GM23338 (cell line): ENCODE measurements at regions not wholly inside any gene's neighbourhood (a gene's known extent, or its start where the extent isn't known, plus 50 kb on each side); places are given as distances from the start of the nearest gene placed in this dataset.

Experiments used
- ATAC-seq: fragments of 200-7000 bp; cut with Tn5 transposase; 3 replicates; pipeline ENCODE4 v1.9.1; 2020
- DNase-seq: peaks from one replicate; pipeline ENCODE4 v3.0.0-alpha.2; 2015; ENCODE audit warnings: low spot score
- H2AFZ ChIP-seq: fragments of 200-600 bp; sonication (generic); 2 replicates; pipeline ENCODE4 v1.8.0; 2016; ENCODE audit warnings: antibody characterized with exemption, mild to moderate bottlenecking, moderate library complexity
- H3F3A ChIP-seq: fragments of 200-600 bp; sonication (generic); replicated peaks from 2 replicates; pipeline ENCODE4 v1.8.0; 2017; ENCODE audit warnings: antibody characterized with exemption, mixed run types, low read depth
- H3K27ac ChIP-seq: fragments of 200-600 bp; sonication (generic); 2 replicates; pipeline ENCODE4 v1.6.1; 2016; ENCODE audit warnings: low read depth
- H3K27me3 ChIP-seq: fragments of 200-600 bp; sonication (generic); 2 replicates; pipeline ENCODE4 v1.8.0; 2016; ENCODE audit warnings: mild to moderate bottlenecking, mixed run types, moderate library complexity; ENCODE audit not compliant: insufficient read depth
- H3K36me3 ChIP-seq: fragments of 200-600 bp; sonication (generic); 2 replicates; pipeline ENCODE4 v1.8.0; 2016; ENCODE audit warnings: mild to moderate bottlenecking; ENCODE audit not compliant: insufficient read depth
- H3K4me1 ChIP-seq: fragments of 200-600 bp; sonication (generic); 2 replicates; pipeline ENCODE4 v1.8.0; 2016; ENCODE audit warnings: mild to moderate bottlenecking, moderate library complexity; ENCODE audit not compliant: insufficient read depth
- H3K4me2 ChIP-seq: fragments of 200-600 bp; sonication (generic); 2 replicates; pipeline ENCODE4 v1.7.1; 2017; ENCODE audit warnings: mixed run types
- H3K4me3 ChIP-seq: fragments of 200-600 bp; sonication (generic); 2 replicates; pipeline ENCODE4 v1.6.1; 2016; ENCODE audit warnings: mixed run types
- H3K79me2 ChIP-seq: fragments of 200-600 bp; sonication (generic); replicated peaks from 2 replicates; pipeline ENCODE4 v1.8.0; 2017; ENCODE audit warnings: mild to moderate bottlenecking; ENCODE audit not compliant: insufficient read depth
- H3K9me2 ChIP-seq: fragments of 200-600 bp; sonication (generic); 2 replicates; pipeline ENCODE4 v1.8.0; 2017; ENCODE audit not compliant: insufficient read depth
- H4K20me1 ChIP-seq: fragments of 200-600 bp; sonication (generic); replicated peaks from 2 replicates; pipeline ENCODE4 v1.8.0; 2017; ENCODE audit warnings: mild to moderate bottlenecking; ENCODE audit not compliant: insufficient read depth
- H3K27ac Mint-ChIP-seq: 2 replicates; pipeline ENCODE4 v1.8.0; 2020; ENCODE audit warnings: inconsistent platforms, mild to moderate bottlenecking, moderate library complexity, mixed read lengths
- H3K27me3 Mint-ChIP-seq: 3 replicates; pipeline ENCODE4 v1.8.0; 2022; ENCODE audit warnings: low read depth, mild to moderate bottlenecking, moderate library complexity, mixed read lengths, inconsistent platforms; ENCODE audit not compliant: insufficient read depth, poor library complexity
- H3K36me3 Mint-ChIP-seq: 3 replicates; pipeline ENCODE4 v1.8.0; 2021; ENCODE audit warnings: low read depth, mild to moderate bottlenecking, inconsistent platforms, moderate library complexity, mixed read lengths
- H3K4me1 Mint-ChIP-seq: 3 replicates; pipeline ENCODE4 v1.8.0; 2020; ENCODE audit warnings: mild to moderate bottlenecking, inconsistent platforms, mixed read lengths
- H3K4me3 Mint-ChIP-seq: 3 replicates; pipeline ENCODE4 v1.8.0; 2021; ENCODE audit warnings: moderate library complexity, mild to moderate bottlenecking, inconsistent platforms, mixed read lengths
- H3K9me3 Mint-ChIP-seq: 3 replicates; pipeline ENCODE4 v1.8.0; 2020; ENCODE audit warnings: moderate library complexity, mild to moderate bottlenecking, inconsistent platforms, mixed read lengths
- CREB1 ChIP-seq: fragments of 250-450 bp; sonication (Bioruptor Pico); IDR thresholded peaks from 2 replicates; pipeline ENCODE4 v1.5.0; 2020; ENCODE audit warnings: low read depth, mild to moderate bottlenecking, moderate library complexity
- CTCF ChIP-seq, 2 experiments: fragments of 200-600 bp in 1 of 2; sonication (generic) in 1 of 2; conservative IDR thresholded peaks; 2 replicates each; pipeline versions ENCODE4 v1.5.1 to v1.6.1; 2016 to 2017; ENCODE audit warnings: antibody characterized with exemption in 2 of 2, low read depth in 2 of 2, mild to moderate bottlenecking in 2 of 2, moderate library complexity in 1 of 2
- EZH2 ChIP-seq: fragments of 200-600 bp; sonication (generic); IDR thresholded peaks from one replicate; pipeline ENCODE4 v1.8.0; 2017; ENCODE audit warnings: antibody characterized with exemption, mild to moderate bottlenecking, low read depth; ENCODE audit not compliant: unreplicated experiment
- EZH2phosphoT487 ChIP-seq: fragments of 200-600 bp; sonication (generic); IDR thresholded peaks from one replicate; pipeline ENCODE4 v1.8.1; 2018; ENCODE audit warnings: antibody characterized with exemption; ENCODE audit not compliant: unreplicated experiment
- JUNB ChIP-seq: IDR thresholded peaks from one replicate; pipeline ENCODE4 v1.6.1; 2016; ENCODE audit warnings: antibody characterized with exemption; ENCODE audit not compliant: unreplicated experiment
- NANOG ChIP-seq: IDR thresholded peaks from 2 replicates; pipeline ENCODE4 v1.6.1; 2016; ENCODE audit warnings: antibody characterized with exemption, borderline replicate concordance
- REST ChIP-seq: IDR thresholded peaks from one replicate; pipeline ENCODE4 v1.6.1; 2018; ENCODE audit warnings: antibody characterized with exemption; ENCODE audit not compliant: unreplicated experiment
- ZNF114 ChIP-seq: fragments of 250-450 bp; sonication (Bioruptor Pico); IDR thresholded peaks from 2 replicates; pipeline ENCODE4 v1.5.0; 2020; ENCODE audit warnings: mild to moderate bottlenecking, moderate library complexity
- ZNF331 ChIP-seq: fragments of 250-450 bp; sonication (Bioruptor Pico); IDR thresholded peaks from 2 replicates; pipeline ENCODE4 v1.5.0; 2020; ENCODE audit warnings: low read depth, mild to moderate bottlenecking, moderate library complexity
- ZNF462 ChIP-seq: fragments of 250-450 bp; sonication (Bioruptor Pico); IDR thresholded peaks from 2 replicates; pipeline ENCODE4 v1.5.0; 2020; ENCODE audit warnings: mild to moderate bottlenecking, moderate library complexity

- no peak for ATAC-seq
- no peak overlapping the region for H3K4me3 ChIP-seq
- no peaks in the 10 kb centered on the region for H3F3A ChIP-seq
- H3K4me3 Mint-ChIP-seq: no peak overlapping the region
- peaks cover 8% of the 10 kb centered on the region; the same call in 2 of the 3 replicates for H3K9me3 Mint-ChIP-seq
- H3K4me2 ChIP-seq: no peak overlapping the region
- H2AFZ ChIP-seq: no peak overlapping the region
- no peak overlapping the region for H3K27ac Mint-ChIP-seq
- no peak for TF ChIP-seq EZH2phosphoT487
- no peak for TF ChIP-seq EZH2
- peaks cover 5% of the 10 kb centered on the region; the same call in 2 of the 3 replicates for H3K36me3 Mint-ChIP-seq
- no peak overlapping the region for H3K27ac ChIP-seq
- H3K79me2 ChIP-seq: peaks cover 61% of the 10 kb centered on the region
- H3K27me3 Mint-ChIP-seq: no peaks in the 10 kb centered on the region
- H3K9me2 ChIP-seq: no peaks in the 10 kb centered on the region
- H3K4me1 ChIP-seq: no peaks in the 10 kb centered on the region
- no peaks in the 10 kb centered on the region for H3K4me1 Mint-ChIP-seq
- no peaks in the 10 kb centered on the region for H3K36me3 ChIP-seq
- DNase-seq: no peak
- H4K20me1 ChIP-seq: peaks cover 9% of the 10 kb centered on the region; the same call in 1 of the 2 replicates
- no peaks in the 10 kb centered on the region for H3K27me3 ChIP-seq
Measured at GRCh38 chr16:72657164-72657563, 390.8 kb downstream of the ZFHX3 start.

- H3K4me3 ChIP-seq: no peak overlapping the region
- Mint-ChIP-seq H3K4me1 (peaks cover 3% of the 10 kb centered on the region; the same call in 2 of the 3 replicates), H3K27ac (no peak overlapping the region), H3K27me3 (no peaks in the 10 kb centered on the region), H3K9me3 (peaks cover 11% of the 10 kb centered on the region; the same call in 2 of the 3 replicates), H3K36me3 (peaks cover 5% of the 10 kb centered on the region; the same call in 2 of the 3 replicates), H3K4me3 (no peak overlapping the region)
- ATAC-seq (no peak), DNase-seq (no peak)
- H3K4me1 ChIP-seq: no peaks in the 10 kb centered on the region
- H3K4me2 ChIP-seq: no peak overlapping the region
- H3K27me3 ChIP-seq: no peaks in the 10 kb centered on the region
- no peaks in the 10 kb centered on the region for H3F3A ChIP-seq
- H3K27ac ChIP-seq: no peak overlapping the region
- no peaks in the 10 kb centered on the region for H3K9me2 ChIP-seq
- H3K36me3 ChIP-seq: no peaks in the 10 kb centered on the region
- peaks cover 9% of the 10 kb centered on the region; the same call in 1 of the 2 replicates for H4K20me1 ChIP-seq
- peaks cover 41% of the 10 kb centered on the region for H3K79me2 ChIP-seq
- no peak overlapping the region for H2AFZ ChIP-seq
- TF ChIP-seq REST (no peak), ZNF114 (CRISPR knock-in tag) (no peak), JUNB (no peak), CREB1 (CRISPR knock-in tag) (no peak), CTCF (conservative IDR thresholded peaks at IDR 0.05; ENCODE audit: low read depth in 2 of 2) (no peak), ZNF462 (no peak), NANOG (no peak), ZNF331 (CRISPR knock-in tag) (no peak), EZH2phosphoT487 (no peak)
Measured at GRCh38 chr16:72654535-72654934, 393.4 kb downstream of the ZFHX3 start.
